ENCODE measurements at regions not wholly inside any gene's neighbourhood (a gene's known extent, or its start where the extent isn't known, plus 50 kb on each side); places are given as distances from the start of the nearest gene placed in this dataset.
"Not testable (repeated sequence)": the region's sequence is repeated elsewhere in the genome, so short reads cannot be mapped to it uniquely, and the experiment has no call there.

DNA sequence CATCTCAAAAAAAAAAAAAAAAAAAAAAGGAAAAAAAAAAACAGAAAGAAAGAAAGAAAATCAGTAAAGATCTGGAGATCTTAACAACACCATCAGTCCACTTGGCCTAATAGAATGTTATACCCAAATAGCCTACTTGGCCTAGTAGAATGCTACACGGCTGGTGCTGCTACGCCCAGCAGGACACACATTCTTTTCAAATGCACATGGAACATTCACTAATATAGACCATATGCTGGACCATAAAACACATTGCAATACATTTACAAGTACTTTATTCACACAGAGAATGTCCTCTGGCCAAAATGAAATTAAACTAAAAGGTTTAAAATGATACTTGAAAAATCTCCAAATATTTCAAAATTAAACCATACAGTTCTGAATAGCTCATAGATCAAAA, 80.0 kb upstream of the TNFAIP3 start:
- DNase-seq = no peak

GRCh38 chr6:137788248-137788647, 78.8 kb upstream of the TNFAIP3 start:
- DNase-seq = no peak

DNA sequence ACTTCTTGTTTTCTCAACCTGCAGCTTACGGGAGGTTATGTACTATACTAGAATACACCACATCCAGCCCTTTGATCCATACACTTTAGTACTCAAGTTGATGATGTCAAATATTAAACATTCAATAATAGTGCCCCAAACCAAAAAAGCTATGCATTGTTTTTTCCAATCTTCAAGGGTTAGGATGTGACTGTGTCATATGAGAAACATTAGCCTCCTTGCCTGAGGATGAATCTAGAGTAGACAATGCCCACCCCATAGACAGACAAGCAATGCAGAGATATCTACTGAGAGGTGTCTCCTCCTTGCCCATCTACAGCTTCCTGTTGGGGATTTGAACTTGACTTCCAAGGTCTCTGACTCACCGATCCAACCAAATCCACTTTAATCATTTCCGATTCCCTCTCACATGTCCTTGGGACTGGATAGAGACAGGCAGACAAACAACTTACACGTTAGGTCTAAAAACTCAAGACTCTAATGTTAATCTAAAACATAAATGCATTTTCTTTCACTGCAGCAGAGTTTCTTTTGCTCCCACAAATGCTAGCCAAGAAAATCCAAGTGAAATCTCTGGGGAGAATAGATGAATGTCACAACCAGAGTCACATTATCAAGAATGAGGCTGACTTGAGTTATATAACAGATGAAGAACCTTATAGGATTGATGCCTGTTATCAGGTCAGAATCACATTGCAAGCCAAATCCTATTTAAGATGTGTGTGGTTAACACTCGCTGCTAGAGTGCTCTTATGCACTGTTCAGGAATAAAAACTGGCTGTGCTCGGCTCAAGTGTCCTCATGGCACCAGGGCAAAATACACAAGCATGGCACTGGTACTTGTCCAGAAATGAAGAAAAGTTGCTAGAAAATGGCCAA, 75.5 kb upstream of the TNFAIP3 start:
- DNase-seq = no peak

DNA sequence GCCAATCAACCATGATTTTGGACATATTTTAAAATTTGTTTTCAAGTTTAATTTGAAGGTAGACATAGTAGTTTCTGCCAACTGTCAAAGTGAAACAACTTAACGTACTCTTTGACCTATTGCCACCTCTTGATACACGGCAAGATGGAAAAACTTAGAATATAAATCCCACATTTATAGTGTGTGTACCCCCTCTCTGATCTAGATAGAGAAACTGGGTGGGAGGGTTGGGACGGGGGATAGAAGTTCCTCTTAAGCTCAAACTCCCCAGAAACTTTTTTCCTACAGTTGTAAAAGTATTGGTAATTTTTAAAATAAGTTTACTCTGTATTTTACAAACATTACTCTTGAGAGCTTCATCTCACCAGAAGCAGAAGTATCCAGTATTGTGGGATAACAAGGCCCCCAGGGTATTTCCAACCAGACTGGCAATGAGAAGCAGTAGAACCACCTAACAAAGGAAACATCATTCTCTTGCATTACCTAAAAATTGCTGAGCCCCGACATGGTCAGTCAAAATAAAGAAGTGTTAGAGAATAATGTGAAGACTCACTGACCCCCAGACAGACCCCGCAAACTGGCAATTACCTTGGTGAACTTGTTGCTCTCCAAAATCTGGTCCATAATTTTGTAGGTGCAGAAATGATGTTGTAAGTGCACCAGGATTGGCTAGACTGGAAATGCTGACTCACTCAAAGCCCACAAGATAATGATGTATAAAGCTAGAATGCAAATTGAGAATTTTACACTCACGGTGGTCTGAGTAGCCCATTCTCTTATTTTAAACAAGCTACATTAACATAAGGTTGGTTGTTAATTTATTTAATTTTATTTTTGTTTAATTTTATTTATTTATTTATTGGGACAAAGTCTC, 74.7 kb upstream of the TNFAIP3 start:
- DNase-seq = no peak

DNA sequence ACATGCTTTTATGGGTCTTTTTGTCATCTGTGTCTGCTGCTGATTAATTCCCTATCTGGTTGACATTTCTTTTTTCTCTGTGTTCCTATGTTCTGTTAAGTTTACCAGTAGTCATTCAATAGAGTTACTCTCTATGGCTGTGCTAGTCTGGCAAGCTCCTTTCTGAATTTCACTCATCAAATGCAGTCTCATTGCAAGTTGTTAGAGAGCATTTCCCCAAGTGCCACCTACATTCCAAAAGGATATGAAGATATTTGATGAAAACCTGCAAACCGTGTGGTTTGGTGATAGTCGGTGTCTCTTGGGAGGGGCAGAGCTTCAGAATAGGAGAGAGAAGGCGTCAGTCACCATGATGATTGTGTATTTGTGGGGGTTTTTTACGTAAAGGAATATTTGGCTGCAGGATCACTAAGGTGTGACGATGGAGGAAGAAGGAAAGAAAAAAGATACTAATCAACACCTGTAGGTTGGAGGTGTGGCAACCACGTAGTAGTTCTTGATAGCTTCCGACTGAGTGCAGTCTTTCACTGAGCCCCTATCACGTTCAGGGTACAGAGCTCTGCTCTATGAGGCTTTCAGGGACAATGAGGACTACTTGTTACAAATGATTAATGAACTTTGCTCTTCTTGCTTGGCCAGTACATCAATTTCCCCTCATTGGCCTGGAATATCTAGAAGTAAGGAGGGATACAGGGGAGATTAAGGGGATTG, 73.1 kb upstream of the TNFAIP3 start:
- DNase-seq = no peak

GRCh38 chr6:137794516-137795201, 72.4 kb upstream of the TNFAIP3 start:
- DNase-seq = no peak

DNA sequence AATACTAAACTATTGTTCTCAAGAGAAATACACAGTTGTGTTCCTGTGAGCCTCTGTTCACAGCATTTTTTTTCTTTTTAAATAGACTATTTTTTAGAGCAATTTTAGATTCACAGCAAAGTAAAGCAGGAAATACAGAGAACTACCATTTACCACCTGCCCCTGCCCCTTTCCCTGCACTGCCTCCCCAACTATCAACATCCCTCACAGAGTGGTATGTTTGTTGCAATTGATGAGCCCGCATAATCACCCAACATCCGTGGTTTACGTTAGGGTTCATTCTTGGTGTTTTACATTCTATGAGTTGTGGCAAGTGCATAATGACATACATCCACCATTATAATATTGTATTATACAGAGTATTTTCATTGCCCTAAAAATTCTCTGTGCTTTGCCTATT, 71.6 kb upstream of the TNFAIP3 start:
- DNase-seq = no peak

DNA sequence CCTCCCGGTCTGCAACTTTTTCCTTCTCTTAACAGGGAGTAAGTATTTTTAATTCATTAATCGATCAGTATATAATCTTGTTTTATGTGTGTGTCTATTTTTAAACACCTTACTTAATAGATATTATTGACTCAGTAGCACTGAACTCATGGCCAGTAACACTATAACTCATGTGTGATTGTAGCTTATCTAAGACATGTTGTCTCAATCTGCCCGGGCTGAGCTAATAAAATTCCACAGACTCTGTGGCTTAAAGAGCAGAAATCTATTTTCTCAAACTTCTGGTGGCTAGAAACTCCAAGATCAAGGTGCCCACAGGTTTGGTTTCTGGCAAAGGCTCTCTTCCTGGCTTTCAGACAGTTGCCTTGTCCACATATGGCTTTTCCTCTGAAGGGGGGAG, 68.8 kb upstream of the TNFAIP3 start:
- no peak for DNase-seq

DNA sequence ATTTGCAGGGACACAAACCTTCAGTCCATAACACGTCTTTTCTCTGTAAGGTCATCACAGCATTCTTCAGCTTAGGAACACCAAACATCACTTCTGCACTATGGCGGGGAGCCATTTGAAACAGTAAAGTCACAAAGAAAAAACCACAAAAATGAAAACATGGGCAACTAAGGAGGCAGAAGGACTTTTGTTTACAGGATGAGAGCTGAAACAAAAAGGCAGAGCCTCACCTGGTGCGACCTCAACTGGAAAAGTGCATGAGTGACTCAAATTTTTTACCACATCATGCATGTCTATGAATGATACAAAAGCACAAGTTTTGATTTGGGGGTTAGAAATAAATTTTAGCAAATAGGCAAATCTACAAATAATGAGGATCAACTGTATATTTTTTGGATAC, 68.2 kb upstream of the TNFAIP3 start:
- DNase-seq = no peak

DNA sequence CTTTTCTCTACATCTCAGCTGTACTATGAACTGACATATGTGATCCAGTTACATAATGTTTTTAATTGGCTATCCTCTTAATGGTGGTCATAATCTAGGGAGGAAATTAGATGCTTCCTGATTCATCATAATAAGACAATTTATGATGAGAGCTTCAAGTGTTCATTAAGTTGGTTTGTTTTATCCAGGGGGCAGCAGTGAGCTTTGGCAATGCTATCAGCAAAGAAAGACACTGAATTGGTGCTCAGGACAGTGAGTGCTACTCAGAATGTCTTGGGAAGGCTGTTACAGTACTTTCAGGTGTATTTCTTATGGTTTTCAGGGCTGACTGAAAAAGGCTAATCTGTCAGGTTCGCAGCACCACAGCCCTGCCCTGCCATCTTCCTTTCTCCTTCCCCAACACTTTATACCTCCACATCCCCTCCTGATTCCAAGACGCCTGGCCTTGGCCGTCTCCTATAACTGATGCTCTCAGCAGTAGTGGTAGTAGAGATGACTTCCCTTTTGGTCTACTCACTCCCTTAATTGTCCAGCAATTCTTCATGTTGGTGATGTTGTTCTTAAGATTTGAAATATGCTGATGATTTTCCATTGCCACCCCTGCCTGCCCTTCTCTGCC, 67.0 kb upstream of the TNFAIP3 start:
- peak; percentile 5 for DNase-seq

DNA sequence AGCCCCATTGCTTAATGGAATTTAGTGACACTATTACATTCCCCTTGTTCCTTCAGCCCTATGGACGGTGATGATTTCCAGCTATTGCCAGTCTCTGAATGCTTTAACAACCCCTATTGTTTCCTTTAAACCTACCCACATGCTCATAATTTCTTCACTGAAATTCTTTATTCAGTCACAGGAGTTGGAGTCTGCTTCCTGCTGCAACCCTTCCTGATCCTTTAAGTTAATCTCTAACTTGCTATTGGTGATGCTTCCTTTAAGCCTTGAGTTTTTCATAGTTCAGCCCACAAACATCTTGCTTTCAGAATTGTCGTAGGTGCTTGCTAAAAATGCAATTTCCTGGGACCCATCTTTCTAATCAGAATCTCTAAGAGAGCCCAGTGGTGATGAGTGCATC, 66.3 kb upstream of the TNFAIP3 start:
- DNase-seq = no peak

- DNase-seq = no peak
Measured at GRCh38 chr6:137801352-137802114, 65.5 kb upstream of the TNFAIP3 start.

DNA sequence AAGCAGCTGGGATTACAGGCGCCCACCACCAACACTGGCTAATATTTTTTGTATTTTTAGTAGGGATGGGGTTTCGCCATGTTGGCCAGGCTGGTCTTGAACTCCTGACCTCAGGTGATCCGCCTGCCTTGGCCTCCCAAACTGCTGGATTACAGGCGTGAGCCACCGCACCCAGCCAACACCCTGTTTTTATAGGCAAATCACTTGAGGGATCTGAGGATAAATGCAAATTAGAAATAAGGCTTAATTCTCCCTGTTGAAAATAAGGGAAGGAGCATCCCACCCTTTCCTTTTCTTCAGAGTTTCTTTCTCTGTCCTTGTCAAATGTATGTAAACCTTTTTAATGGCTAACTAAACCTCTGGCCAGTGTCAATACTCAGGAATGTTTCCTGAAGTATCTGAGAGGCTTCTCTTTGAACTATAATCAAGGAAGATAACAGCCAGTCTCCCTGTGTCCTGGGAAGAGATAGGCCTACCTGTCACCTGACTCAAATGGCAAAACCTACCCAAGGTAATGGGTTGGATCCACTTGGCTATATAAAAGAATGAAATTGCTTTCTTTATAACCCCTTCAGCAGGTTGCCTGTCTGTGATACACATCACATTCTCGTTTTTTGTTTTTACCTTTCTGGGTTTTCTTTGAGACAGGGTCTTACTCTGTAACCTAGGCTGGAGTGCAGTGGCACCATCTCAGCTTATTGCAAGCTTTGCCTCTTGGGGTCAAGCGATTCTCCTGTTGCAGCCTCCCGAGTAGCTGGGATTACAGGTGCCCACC, 64.5 kb upstream of the TNFAIP3 start:
- no peak for DNase-seq

GRCh38 chr6:137804637-137805036, 62.4 kb upstream of the TNFAIP3 start:
- no peak for DNase-seq

DNA sequence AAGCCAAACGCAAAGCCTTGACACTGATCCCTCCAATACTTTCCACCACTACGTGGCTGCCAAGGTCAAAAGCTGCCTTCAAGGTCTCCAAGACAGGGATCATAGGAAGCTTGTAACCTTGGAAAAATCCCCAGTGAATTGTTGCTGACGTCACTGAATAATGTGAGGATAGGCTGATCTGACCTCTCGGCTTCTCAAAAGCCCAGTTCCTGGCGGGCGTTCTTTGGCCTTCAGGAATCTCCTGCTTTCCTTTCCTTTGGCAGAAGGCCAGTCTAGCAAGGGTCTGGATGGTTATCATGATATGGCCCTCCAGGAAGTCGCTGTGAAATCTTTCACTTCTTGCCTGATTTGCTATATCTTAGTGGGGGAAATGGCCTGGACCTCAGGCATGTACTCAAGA, 61.4 kb upstream of the TNFAIP3 start:
- DNase-seq = no peak

- no peak for DNase-seq
Measured at GRCh38 chr6:137806914-137807682, 60.0 kb upstream of the TNFAIP3 start.

DNA sequence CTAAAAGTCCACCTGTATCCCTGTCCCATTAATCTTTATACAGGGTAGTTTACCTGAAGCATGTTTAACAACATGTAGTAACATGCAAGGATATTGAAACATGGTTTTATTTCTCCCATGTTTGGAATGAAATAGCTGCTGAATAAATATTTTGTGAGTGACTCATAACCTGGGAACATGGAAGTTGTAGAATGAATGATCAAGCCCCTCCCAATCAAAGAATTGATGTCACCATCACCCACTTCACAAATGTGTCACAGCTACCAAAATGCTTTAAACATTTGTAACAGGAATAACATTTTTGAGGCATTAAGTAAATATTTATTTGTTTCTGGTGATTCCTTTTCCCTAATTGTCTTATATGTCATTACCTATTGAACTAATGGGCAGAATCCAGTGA, 58.9 kb upstream of the TNFAIP3 start:
- DNase-seq = no peak

GRCh38 chr6:137808836-137809315, 58.2 kb upstream of the TNFAIP3 start:
- no peak for DNase-seq

DNA sequence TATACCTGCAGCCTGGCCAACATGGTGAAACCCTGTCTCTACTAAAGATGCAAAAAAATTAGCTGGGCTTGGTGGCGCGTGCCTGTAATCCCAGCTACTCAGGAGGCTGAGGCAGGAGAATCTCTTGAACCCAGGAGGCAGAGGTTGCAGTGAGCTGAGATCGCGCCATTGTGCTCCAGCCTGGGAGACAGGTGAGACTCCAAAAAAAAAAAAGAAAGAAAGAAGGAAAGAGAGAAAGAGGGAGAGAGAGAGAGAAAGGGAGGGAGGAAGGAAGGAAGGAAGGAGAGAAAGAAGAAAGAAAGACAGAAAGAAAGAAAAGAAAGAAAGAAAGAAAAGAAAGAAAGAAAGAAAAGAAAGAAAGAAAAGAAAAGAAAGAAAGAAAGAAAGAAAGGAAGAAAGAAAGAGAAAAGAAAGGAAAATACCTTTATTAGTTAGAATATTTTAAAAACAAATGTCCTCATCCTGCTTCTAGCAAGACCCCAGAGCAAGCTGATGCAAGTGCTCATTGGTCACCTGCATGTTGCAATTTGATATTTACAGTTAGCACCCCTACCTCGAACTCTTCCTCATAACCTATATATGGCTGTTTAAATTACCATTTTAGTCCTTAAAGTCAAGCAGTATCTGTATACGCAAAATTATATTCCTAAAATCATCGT, 57.0 kb upstream of the TNFAIP3 start:
- not testable (repeated sequence) for DNase-seq

Measured in NCI-H774 (cell line).